GM18907 (cell line): ENCODE measurements at regions not wholly inside any gene's neighbourhood (a gene's known extent, or its start where the extent isn't known, plus 50 kb on each side); places are given as distances from the start of the nearest gene placed in this dataset.

Experiments used
- ATAC-seq: cut with Tn5 transposase; IDR thresholded peaks from one replicate; pipeline ENCODE4 v1.9.1; 2021; ENCODE audit warnings: mild to moderate bottlenecking, moderate library complexity; ENCODE audit not compliant: unreplicated experiment

DNA sequence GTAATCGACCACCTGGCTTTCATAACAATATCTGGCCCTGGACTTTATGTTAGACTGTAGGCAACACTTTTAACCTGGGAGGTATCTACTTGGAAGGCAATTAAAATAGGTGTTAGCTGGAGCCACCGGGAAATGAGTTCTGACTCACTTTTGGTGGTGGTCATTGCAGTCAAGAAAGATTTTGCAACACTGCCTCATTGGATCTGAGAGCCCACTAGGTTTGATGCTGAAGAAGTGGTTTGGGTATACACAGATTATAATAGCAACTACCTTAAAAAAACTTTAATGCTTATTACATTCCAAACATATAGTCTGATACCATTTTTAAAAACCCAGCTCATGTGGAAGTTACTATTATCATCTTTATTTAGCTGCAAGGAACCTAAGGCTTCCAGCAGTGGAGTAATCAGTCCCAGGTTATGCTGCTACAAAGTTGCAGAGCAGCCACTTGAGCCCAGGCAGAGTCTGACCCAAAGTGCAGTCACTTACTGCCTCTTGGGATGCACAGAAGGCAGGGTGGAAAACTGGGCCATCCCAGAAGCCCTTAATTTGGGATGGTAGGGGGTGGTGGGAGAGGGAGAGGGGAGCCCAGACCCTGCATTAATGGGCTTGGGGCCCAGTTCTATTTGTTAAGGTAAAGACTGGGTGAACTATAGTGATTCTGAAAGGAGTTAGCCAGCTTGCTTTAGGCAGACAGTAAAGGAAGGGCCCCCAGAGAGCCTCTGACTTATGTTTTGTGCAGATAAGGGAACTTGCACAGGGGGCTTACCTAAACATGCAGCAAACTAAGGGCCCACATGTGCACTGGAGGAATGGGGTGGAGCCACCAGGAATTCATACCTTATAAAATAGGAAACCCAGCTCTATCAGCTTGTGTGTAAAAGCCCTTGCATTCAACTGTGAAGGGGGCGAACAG, 149.4 kb downstream of the SNX19 start:
- ATAC-seq = peak; percentile 11

DNA sequence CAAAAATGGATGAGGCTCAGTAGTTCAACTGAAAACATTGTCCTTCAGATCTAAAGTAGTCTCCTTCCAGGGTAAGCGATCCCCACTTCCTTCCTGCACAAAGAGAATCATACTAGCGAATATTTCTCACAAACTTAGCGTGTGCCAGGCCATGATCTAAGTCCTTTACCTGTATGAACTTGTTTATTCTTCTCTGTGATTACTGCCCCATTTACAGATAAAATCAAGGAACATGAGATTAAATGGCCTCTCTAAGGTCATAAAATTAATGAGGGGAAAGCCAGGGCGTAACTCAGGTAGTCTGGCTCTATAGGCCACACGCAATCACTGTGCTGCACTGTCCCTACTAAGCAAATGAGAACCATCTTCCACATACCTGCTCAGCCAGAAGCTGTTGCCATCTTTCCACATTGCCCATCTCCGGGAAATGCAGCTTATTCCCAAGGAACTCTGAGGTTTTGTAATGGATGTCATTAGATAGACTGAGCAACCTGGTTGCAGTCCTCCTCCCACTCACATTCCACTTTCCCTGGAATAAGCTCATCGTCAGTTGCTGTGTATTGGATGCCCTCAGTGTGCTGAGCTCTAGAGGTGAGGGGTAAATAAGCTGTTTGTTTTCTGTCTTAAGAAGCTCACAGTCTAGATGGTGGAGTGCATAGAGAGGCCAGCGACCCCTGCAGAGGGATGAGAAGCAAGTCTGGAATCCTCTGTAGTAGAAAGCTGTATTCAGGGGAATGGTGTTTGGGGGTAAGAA, 146.3 kb downstream of the SNX19 start:
- ATAC-seq = no peak

GRCh38 chr11:130771708-130772107, 144.6 kb downstream of the SNX19 start:
- ATAC-seq = no peak

DNA sequence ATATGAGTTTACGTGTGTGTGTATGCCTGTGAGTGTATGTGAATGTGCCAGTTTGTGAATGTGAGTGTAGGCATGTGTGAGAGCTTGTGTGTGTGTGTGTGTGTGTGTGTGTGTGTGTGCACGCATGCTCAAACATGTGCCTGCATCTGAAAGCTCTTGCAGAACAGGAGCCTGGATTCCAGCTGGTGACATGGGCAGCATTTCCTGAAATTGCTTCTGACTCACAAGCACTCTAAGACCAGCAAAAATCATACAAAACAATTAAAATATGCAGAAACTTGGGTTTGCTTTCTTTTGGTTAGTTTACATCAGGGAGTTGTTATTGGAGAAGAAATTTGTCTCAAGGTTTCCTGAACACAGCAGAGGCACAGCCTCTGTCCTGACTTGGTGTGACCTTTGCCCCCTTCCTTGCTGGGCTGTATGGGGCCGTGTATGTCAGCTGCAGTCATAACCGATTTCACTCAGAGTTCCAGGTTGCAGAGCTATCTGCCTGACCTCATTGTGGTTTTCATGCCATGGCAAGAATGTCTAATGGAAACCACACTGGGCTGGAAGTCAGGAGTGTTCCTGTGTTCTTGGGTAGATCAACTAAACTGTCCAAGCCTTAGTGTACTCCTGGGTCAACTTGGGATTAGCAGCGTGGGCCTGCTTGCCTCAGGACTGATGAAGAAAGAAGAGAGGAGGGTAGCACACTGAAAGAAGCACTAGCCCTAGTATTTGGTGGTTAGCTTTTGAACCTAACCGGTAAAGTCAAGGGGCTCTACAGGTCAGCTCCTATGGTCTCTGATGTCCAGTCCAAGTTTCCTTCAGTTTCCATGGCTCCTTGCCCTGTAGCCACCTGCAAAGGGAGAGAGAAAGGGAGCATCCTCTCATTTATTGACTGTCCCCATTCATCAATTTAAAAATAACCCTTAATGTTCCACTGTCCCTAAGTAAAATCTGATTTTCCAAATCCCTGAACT, 143.7 kb downstream of the SNX19 start:
- no peak for ATAC-seq

- no peak for ATAC-seq
Observed at GRCh38 chr11:130773244-130773820, 142.9 kb downstream of the SNX19 start.

- no peak for ATAC-seq
Observed at GRCh38 chr11:130774703-130775102, 141.6 kb downstream of the SNX19 start.

DNA sequence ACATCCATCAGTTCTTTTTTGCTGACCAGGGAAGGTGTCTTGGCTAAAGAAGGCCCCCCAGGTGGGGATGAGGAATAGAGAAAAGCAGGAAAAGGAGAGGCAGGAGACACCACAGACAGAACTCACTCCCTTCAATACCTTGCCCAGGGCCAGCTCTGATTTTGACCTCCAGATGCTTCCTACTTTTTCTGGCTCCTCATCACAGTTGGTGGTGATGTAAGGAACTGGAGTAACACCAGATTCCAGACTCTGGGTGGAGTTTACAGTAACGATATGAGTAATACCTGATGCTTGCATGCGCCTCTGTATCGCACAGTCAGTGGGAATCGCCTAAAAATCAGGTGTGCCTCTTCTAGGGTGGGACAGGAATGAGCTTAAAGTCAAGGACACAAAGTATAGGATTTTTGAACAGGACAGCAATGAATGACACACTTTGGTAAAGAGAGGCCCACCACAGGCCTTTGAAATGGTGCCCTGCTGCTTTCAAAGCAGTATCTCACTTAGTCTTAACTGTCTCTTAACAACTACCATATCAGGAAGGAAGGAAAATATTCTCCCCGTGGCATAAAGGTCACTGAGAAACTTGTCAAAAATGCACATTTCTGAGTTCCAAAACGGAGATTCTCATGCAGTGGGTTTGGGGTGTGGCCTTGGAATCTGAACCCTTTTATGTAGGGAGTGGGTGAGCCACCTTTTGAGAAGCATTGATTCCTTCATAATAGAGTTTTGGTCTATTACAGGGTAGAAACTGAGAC, 140.8 kb downstream of the SNX19 start:
- no peak for ATAC-seq

DNA sequence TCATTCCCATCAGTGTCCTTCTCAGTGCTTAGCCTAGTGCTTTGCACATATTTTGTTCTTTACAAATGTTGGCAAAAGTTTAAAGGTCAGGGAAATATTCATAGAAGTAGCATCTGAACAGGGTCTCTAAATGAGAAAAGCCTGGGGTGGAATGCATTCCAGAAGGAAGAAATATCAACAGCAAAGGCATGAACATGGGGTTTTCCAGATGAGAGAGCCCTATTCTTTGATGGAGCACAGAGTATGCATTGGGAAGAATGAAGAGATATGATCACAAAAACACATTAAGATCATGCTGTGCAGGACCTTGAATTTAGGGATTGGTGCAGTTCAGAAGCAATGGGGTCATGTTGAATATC, 140.2 kb downstream of the SNX19 start:
- no peak for ATAC-seq

DNA sequence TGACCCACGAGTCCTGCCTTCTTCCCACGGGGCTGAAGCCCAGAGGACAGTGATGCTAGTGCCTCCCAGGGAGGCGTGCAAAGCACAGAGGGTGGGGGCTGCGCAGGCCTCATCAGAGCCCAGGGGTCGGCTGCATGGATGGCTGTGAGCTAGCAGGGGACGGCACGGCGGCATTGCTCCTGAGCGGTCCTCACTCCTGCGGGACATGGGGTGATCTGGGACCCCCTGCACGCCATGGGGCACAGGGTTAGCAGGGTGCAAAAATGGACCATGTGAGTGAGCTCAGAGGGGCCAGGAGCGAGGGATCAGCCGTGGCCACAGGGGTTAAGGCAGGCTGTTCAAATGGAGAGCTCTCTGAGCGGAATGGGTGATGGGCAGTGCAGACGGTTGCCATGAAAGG, 138.3 kb downstream of the SNX19 start:
- no peak for ATAC-seq

DNA sequence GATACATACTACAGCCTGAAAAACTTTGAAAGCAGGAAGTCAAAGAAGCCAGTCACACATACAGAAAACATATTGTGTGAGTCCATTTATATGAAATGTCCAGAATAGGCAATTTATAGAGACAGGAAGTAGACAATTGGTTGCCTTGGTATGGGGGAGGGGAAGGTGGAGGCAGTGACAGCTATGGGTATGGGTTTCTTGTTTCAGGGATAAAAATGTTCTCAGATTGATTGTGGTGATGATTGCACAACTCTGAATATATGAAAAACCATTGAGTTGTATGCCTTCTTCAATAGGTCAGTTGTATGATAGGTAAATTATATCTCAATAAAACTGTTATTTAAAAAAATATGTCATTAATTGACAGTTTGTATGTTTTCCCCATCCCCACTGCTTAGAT, 137.6 kb downstream of the SNX19 start:
- no peak for ATAC-seq

DNA sequence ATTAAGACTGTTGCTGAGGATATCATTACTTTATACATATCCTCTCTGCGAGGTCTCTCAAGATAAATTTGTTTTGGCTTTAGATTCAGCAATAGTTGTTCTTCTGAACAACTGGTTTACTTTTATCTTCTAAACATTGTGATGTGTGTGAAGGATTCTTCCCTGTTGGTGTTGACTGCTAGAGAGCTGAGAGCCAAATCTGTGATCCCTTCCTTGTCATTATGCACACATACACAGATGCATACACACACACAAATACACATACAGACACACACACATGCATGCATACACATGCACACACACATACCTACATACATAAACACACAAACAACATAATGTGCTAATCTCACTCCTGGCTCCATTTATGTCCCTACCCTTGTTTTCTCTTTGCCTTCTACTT, 137.0 kb downstream of the SNX19 start:
- ATAC-seq = no peak

DNA sequence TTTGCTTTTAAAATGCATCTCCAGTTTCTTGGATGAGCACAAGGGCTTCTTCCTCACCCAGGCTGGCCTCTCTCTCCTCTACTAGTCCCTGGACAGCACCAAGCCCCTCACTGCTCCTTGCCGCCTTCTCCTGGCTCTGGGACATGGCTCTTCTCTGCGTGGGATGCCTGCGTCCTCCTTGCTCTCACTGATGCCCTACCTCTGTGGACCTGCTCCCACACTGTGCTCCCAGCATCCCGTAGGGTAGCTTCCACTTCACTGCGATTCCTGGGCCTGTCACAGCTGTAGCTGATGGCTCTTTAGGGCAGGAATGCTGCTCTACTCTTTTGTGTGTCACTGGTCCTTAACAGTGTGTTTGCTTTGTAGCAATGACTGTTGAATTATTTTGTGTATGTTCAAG, 136.3 kb downstream of the SNX19 start:
- ATAC-seq = no peak

DNA sequence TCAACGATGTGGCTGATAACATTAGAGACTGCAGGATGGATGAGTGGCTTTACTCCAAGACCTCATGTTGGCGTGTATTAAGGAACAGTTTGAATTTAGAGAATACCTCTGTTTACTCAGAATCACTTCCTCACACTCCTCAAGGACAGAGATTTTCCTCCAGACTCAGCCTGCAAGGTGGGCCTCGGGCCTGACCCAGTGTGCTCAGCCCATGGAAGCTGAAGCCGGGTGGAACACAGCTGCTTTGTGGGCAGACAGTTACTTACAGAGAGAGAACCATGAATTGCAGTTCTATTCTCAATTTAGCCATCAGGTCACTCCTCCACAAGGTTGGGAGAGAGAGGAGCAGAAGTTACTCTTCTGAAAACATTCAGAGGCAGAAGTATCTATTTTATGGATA, 135.8 kb downstream of the SNX19 start:
- no peak for ATAC-seq

- no peak for ATAC-seq
Observed at GRCh38 chr11:130781931-130782330, 134.3 kb downstream of the SNX19 start.

DNA sequence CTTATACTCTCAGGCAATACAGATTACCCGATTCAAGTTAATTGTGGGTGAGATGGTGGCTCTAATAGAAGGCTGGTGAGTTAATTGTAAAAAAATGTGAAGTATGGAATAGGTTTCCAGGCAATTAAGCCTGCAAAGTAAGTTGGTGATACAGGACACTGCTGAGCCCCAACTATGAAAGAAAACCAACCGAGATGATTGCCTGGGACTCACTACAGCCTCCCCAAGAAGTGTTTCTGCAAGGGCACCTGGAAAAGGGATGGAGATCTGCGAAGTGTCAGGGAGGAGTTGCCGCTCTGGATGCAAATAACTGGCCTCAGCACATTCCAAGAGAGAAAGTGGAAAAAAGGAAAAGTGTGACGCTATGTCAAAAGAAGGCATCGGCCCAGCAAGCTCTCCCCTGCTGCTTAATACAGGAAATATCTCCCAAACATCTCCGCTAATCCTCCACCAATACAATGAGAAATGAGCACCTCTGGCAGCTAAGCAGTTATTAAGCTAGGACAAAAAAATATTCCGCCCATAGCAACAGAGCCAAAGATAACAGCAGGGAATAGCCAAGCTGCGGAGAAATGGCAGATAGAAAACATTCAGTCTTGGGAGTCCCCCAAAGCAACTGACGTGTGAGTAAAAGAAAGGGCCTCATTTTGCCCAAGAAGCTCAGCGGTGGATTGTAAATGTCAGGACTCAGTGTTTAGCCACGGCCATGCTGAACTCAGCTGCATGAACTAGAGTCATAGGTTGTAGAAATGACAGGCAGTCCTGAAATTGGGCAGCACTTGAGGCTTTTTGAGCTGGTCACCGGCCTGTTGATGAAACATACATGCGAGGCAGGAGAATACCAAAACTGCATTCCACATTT, 133.7 kb downstream of the SNX19 start:
- ATAC-seq = no peak

DNA sequence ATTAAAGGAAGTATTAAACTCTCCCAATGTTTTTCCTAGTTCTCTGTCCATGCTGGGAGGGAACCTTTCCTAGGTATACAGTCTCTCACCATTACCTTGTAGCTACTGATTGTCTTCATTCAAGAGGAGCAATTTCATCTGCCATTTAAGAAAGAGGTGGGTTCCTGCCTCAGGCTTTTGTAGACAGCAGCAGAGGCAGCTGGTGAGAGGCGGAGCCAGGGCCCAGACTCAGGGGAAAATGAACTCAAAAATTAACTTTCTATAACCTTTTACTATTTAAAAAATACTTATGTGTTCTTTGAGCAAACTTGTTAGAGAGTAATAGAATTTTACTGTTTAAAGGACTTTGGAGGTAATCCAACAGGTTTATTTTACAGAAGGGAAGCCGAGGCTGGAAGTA, 133.0 kb downstream of the SNX19 start:
- no peak for ATAC-seq

- no peak for ATAC-seq
Observed at GRCh38 chr11:130785380-130786116, 130.7 kb downstream of the SNX19 start.

GRCh38 chr11:130786586-130786985, 129.7 kb downstream of the SNX19 start:
- no peak for ATAC-seq
